ENCODE measurements at regions not wholly inside any gene's neighbourhood (a gene's known extent, or its start where the extent isn't known, plus 50 kb on each side); places are given as distances from the start of the nearest gene placed in this dataset.
A peak's percentile ranks its signal among the peaks of the same experiment; 100 is the strongest.

DNA sequence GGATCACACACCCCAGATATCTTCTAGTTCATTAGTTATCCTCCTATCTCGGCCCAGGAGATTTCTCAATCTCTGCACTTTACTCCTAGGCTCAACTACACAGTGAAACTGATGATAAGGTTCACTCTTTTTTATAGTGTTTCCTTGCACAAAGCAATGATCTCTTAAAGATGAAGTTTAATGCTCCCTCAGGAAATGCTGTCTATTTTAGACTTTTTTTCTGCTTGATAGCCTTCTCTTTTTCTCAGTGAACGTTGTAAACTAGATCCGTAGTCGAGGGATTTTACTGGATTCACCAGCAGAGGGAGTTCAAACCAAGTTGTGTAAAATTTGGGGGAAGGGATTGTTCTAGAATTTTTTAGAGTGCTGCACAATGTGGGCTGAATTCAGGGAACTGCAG, 269.6 kb downstream of the GBA3 start:
- H3K4me3 ChIP-seq (ENCODE audit: low read depth, low read length) = no peak overlapping the region
- TF ChIP-seq, protein P1, sequence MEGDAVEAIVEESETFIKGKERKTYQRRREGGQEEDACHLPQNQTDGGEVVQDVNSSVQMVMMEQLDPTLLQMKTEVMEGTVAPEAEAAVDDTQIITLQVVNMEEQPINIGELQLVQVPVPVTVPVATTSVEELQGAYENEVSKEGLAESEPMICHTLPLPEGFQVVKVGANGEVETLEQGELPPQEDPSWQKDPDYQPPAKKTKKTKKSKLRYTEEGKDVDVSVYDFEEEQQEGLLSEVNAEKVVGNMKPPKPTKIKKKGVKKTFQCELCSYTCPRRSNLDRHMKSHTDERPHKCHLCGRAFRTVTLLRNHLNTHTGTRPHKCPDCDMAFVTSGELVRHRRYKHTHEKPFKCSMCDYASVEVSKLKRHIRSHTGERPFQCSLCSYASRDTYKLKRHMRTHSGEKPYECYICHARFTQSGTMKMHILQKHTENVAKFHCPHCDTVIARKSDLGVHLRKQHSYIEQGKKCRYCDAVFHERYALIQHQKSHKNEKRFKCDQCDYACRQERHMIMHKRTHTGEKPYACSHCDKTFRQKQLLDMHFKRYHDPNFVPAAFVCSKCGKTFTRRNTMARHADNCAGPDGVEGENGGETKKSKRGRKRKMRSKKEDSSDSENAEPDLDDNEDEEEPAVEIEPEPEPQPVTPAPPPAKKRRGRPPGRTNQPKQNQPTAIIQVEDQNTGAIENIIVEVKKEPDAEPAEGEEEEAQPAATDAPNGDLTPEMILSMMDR (IDR thresholded peaks at IDR 0.05; ENCODE audit: insufficient read depth, low read length) = peak; percentile 48
- DNase-seq (ENCODE audit: low read depth) = peak; percentile 39

DNA sequence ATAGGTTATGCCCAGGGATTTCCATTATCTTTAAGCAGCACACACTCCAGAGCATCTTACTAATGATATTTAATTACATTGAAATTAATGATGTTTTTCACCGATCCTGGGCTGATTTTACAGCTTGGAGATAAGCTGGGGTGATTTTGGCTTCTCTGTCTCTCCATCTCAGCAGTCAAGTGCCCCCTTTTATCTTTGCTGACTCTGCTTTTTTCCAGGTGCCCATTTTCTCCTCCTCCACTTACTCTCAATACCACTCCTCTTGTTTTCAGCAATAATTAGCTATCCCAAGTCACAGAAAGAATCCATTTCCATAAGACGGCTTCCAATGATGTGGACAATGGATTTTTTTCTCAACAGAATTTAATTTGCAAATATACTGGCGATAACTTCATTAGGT, 266.7 kb downstream of the GBA3 start:
- TF ChIP-seq, protein P1 (IDR thresholded peaks at IDR 0.05; ENCODE audit: insufficient read depth, low read length) = no peak
- no peak for DNase-seq (ENCODE audit: low read depth)
- no peak overlapping the region for H3K4me3 ChIP-seq (ENCODE audit: low read depth, low read length)

DNA sequence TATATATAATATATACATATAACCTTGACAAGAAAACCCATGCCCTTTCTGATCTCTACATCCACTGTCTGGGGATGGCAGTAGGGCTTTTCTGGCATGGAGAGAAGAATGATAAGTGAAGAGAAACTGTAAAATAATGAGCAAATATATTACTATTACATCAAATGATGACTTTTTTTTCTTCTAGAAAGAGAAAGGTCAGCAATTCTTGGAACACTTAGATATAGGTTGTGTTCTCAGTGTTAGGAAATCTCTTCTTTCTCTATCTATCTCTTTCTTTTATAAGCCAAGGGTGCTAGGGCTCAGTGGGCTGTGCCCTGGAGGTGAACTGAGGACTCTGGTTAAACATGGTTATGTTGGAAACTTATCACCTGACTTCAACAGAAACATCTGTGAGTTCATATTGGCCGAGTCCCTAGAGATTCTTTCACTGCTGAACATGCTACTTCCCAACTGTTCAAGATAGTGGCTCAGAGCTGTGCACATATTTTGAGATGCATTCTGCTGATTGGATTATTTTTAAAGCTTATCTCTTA, 265.1 kb downstream of the GBA3 start:
- DNase-seq (ENCODE audit: low read depth) = no peak
- TF ChIP-seq, protein P1 (IDR thresholded peaks at IDR 0.05; ENCODE audit: insufficient read depth, low read length) = no peak
- no peak overlapping the region for H3K4me3 ChIP-seq (ENCODE audit: low read depth, low read length)

DNA sequence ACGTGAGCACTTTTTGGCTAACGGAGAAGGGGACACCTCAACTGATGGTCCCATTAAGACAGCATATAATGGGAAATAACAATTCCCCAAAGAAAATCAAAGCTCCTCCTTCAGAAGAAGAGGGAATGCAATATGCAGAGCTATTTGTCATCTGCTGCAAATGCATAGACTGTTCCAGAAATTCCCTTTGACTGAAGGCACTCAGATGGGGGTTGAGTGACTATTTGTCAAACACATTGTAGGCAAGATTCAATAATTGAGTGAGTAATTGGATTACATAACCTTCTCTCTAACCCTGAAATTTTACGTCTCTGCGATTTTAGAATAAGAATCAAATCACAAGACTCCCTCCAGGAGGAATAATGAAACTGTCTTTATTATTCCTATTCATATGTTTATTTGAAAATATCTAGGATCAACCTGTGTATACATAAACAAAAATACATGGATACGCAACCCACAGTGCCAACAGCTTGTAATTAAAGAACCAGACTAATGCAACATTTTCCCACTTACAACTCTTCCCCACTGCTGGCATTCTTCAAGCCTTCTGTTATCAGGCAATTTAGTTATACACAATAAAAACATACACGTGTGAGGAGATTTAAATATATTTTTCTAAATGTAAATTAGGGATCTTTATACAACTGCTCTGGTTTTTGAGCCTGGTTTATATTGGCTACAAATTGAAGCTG, 256.6 kb downstream of the GBA3 start:
- TF ChIP-seq, protein P1 (IDR thresholded peaks at IDR 0.05; ENCODE audit: insufficient read depth, low read length) = no peak
- no peak overlapping the region for H3K4me3 ChIP-seq (ENCODE audit: low read depth, low read length)
- no peak for DNase-seq (ENCODE audit: low read depth)

DNA sequence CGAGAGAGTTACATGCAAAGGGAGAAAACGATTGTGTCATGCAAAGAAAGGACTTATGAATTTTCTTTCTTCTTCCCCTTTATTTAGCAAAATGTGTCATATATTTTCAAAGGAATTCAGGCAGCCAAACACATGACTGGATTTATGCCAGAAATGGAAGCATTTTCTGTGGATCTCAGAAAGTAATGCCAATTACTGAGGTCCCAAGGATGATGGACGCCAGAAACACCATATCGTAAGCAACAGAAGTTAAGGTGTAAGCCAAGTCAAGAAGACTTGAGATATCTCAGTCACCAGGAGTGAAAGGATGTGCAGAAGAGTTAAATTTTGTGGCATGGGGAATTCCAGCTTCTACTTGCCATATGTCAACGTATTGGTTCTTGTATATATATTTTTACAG, 255.1 kb downstream of the GBA3 start:
- no peak overlapping the region for H3K4me3 ChIP-seq (ENCODE audit: low read depth, low read length)
- TF ChIP-seq, protein P1 (IDR thresholded peaks at IDR 0.05; ENCODE audit: insufficient read depth, low read length) = no peak
- DNase-seq (ENCODE audit: low read depth) = no peak

DNA sequence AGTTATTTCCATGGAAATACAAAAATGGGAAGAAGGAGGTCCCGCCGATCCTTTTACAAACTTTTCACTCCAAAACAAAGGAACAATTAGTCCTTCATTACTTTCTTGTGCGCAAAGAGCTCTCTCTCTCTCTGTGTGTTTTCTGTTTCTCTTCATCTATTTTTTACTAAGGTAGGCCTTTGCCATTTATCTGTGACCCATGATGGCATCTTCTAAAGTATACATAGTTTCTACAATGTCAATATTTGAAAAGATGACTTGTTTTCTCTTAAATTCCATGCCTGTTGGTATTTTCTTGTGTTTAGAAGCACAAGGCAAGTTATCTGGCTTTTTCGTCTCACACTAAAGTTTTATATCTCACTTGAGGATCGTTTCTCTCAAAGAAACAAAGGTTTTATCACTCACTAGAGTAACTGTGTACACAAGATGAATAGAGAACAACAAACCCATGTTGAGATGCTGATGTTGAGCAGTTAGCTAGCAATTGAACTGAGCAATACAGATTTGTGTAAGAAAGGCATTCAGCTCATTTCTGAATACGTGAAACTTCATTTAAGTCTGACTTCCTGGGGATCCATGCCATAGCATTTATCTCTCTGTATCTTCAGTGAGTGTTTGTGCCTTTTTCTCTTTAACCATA, 250.3 kb downstream of the GBA3 start:
- TF ChIP-seq, protein P1 (IDR thresholded peaks at IDR 0.05; ENCODE audit: insufficient read depth, low read length) = no peak
- DNase-seq (ENCODE audit: low read depth) = no peak
- H3K4me3 ChIP-seq (ENCODE audit: low read depth, low read length) = no peak overlapping the region
